Vagina (tissue), 2 donors: ENCODE measurements at regions not wholly inside any gene's neighbourhood (a gene's known extent, or its start where the extent isn't known, plus 50 kb on each side); places are given as distances from the start of the nearest gene placed in this dataset.

Source experiments
- DNase-seq, 2 donors: peaks; one replicate each; pipeline ENCODE4 v3.0.0-alpha.2; 2017; ENCODE audit errors: extremely low spot score in 2 of 2
- H3K27ac ChIP-seq: fragments of 200-600 bp; sonication (generic); one replicate; pipeline ENCODE4 v1.5.1; 2019
- H3K27me3 ChIP-seq: fragments of 200-600 bp; sonication (generic); one replicate; pipeline ENCODE4 v1.5.1; 2019
- H3K36me3 ChIP-seq, 2 donors: fragments of 200-600 bp; sonication (generic); one replicate each; pipeline ENCODE4 v1.5.1; 2017 to 2019
- H3K4me1 ChIP-seq: fragments of 200-600 bp; sonication (generic); one replicate; pipeline ENCODE4 v1.5.1; 2019
- H3K4me3 ChIP-seq, 2 donors: fragments of 200-600 bp; sonication (generic); 1 replicate in 1 of 2; 2 replicates in 1 of 2; pipeline ENCODE4 v1.5.1; 2016 to 2019
- H3K9me3 ChIP-seq: fragments of 200-600 bp; sonication (generic); one replicate; pipeline ENCODE4 v1.5.1; 2019
- POLR2A ChIP-seq, 2 donors: fragments of 450-650 bp; IDR thresholded peaks; one replicate each; pipeline ENCODE4 v1.6.1; 2017; ENCODE audit warnings: antibody characterized with exemption in 2 of 2, mild to moderate bottlenecking in 2 of 2, moderate library complexity in 2 of 2
- POLR2AphosphoS5 ChIP-seq, 2 donors: sonication (generic); formaldehyde crosslinking; IDR thresholded peaks; one replicate each; pipeline ENCODE4 v1.9.0; 2017; ENCODE audit warnings: antibody characterized with exemption in 2 of 2, mild to moderate bottlenecking in 2 of 2, low read depth in 1 of 2; ENCODE audit not compliant: insufficient read depth in 1 of 2
- intact Hi-C: fragments of 100-400 bp; cut with DNase I; formaldehyde crosslinking; loops from one replicate; pipeline ENCODE4 v1.15.1; 2023
- TF ChIP-seq, protein P1 (sequence below), 3 experiments: fragments of 450-650 bp in 2 of 3; fragments of 200-600 bp in 1 of 3; sonication (generic) in 1 of 3; IDR thresholded peaks; one replicate each; pipeline ENCODE4 v1.5.1; 2017 to 2019; ENCODE audit warnings: antibody characterized with exemption in 3 of 3, mild to moderate bottlenecking in 2 of 3, moderate library complexity in 2 of 3

DNA sequence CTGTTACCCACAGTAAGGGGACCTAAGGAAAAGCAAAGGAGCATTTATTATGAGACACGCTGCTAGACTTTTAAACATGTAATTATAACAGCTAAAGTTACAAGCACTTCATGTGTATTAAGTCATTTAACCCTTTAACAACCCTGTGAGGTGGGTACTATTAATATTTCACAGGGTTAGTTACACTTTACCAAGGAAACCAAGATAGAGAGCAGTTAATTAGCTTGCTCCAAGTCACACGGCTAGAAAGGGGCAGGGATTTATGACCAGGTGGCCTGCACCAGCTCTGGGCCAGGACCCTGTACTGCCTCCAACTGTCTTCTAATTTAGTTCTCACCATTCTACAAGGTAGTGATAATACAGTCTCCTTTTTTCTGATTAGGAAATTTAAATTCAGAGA, 74.9 kb downstream of the RPL27A start:
- peak overlapping the region; percentile 38 for H3K27ac ChIP-seq
- TF ChIP-seq POLR2A (IDR thresholded peaks at IDR 0.05), result no peak
- TF ChIP-seq, protein P1, sequence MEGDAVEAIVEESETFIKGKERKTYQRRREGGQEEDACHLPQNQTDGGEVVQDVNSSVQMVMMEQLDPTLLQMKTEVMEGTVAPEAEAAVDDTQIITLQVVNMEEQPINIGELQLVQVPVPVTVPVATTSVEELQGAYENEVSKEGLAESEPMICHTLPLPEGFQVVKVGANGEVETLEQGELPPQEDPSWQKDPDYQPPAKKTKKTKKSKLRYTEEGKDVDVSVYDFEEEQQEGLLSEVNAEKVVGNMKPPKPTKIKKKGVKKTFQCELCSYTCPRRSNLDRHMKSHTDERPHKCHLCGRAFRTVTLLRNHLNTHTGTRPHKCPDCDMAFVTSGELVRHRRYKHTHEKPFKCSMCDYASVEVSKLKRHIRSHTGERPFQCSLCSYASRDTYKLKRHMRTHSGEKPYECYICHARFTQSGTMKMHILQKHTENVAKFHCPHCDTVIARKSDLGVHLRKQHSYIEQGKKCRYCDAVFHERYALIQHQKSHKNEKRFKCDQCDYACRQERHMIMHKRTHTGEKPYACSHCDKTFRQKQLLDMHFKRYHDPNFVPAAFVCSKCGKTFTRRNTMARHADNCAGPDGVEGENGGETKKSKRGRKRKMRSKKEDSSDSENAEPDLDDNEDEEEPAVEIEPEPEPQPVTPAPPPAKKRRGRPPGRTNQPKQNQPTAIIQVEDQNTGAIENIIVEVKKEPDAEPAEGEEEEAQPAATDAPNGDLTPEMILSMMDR (IDR thresholded peaks at IDR 0.05), result no peak
- TF ChIP-seq POLR2AphosphoS5 (IDR thresholded peaks at IDR 0.05; ENCODE audit: insufficient read depth in 1 of 2, low read depth in 1 of 2), result no peak
- H3K4me3 ChIP-seq, result no peak overlapping the region
- no peaks in the 10 kb centered on the region for H3K36me3 ChIP-seq
- peaks cover 56% of the 10 kb centered on the region for H3K4me1 ChIP-seq
- intact Hi-C loops, result no loop called here
- H3K27me3 ChIP-seq, result no peaks in the 10 kb centered on the region
- DNase-seq, result no peak
- H3K9me3 ChIP-seq, result no peaks in the 10 kb centered on the region

DNA sequence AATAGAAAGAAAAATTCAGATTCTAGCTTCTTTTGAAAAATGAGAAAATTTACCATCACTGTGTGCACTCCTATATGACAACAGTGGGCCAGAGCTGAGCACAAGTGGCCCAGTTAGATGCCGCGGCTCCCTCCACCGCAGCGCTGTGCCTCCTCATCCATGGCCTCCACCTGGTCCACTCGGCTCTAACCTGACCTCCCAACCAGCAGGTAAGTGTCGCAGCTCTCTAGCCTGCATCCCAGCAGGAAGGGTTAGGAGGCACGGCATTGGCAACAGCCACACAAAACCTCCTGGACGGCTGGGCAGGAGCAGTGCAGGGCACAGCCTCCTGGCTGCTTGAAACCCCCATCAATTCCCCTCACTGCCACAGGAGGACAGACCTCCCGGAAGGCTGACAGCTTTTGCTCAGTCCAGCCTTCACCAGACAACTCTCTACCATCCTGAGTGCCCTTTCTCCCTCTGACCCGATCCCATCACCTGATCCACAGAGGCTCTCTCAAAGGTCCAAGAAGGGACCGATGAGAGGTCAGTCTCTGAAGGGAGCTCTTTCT, 76.1 kb downstream of the RPL27A start:
- no peak for DNase-seq
- TF ChIP-seq POLR2A (IDR thresholded peaks at IDR 0.05) (no peak), POLR2AphosphoS5 (IDR thresholded peaks at IDR 0.05; ENCODE audit: insufficient read depth in 1 of 2, low read depth in 1 of 2) (no peak)
- TF ChIP-seq, protein P1 (IDR thresholded peaks at IDR 0.05), result no peak
- peak overlapping the region; percentile 42 for H3K27ac ChIP-seq
- H3K4me1 ChIP-seq, result peaks cover 57% of the 10 kb centered on the region
- no peaks in the 10 kb centered on the region for H3K36me3 ChIP-seq
- H3K4me3 ChIP-seq, result no peak overlapping the region
- H3K27me3 ChIP-seq, result no peaks in the 10 kb centered on the region
- no peaks in the 10 kb centered on the region for H3K9me3 ChIP-seq
- intact Hi-C loops, result no loop called here

DNA sequence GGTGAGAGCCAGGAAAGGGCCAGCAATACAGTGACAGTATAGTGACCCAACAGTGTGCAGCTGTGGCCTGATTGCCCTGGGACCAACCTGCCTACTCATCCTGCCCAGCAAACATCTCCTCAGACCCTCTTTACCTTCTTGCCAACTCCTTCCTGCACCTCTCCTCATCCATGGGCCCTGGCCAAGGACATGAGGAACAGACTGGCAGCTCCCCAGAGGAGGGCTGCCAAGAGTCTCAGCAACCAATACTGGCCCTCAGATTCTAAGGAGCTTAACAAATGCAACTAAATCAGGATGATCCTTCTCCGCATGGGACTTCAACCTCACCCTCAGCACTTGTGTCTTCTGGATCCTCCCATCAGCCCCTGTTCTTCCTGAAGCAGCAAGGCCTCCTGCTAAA, 77.0 kb downstream of the RPL27A start:
- DNase-seq, result no peak
- H3K4me1 ChIP-seq, result peaks cover 57% of the 10 kb centered on the region

DNA sequence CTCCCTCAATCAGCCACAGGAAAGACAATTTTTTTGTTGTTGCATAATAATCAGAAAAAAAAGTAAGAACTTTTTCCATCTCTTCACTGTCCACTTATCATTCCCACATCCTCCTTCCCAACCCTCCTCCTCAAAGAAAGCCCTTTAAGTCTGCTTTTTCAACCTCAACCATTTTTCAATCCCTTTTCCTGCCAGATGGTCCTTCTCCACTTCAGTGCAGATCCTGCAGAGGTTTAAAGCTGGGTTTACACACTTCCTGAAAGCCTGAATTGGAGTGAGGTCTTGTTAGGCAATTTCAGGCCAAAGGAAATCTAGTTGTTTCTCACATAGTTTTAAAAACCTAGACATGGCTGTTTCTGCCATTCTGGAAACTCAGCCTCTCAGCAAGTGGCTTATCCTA, 78.3 kb downstream of the RPL27A start:
- intact Hi-C loops, result loop anchor here (5.0 kb wide), 1 partner anchor 44 kb away; no protein-coding TSS in a partner anchor

More for the DNA sequence above, 77.0 kb downstream of the RPL27A start:
- H3K4me3 ChIP-seq, result no peak overlapping the region
- peak overlapping the region; percentile 42 for H3K27ac ChIP-seq
- no peaks in the 10 kb centered on the region for H3K36me3 ChIP-seq
- TF ChIP-seq POLR2AphosphoS5 (IDR thresholded peaks at IDR 0.05; ENCODE audit: insufficient read depth in 1 of 2, low read depth in 1 of 2), result no peak
- TF ChIP-seq POLR2A (IDR thresholded peaks at IDR 0.05), result no peak
- TF ChIP-seq, protein P1 (IDR thresholded peaks at IDR 0.05), result no peak
- intact Hi-C loops, result loop anchor here (5.0 kb wide), 1 partner anchor 42 kb away; no protein-coding TSS in a partner anchor
- H3K27me3 ChIP-seq, result no peaks in the 10 kb centered on the region
- no peaks in the 10 kb centered on the region for H3K9me3 ChIP-seq

More for the DNA sequence above, 78.3 kb downstream of the RPL27A start:
- Histone ChIP-seq H3K9me3 (no peaks in the 10 kb centered on the region), H3K36me3 (no peaks in the 10 kb centered on the region), H3K4me1 (peaks cover 66% of the 10 kb centered on the region), H3K4me3 (no peak overlapping the region), H3K27me3 (no peaks in the 10 kb centered on the region), H3K27ac (peak overlapping the region; percentile 42)
- TF ChIP-seq POLR2AphosphoS5 (IDR thresholded peaks at IDR 0.05; ENCODE audit: insufficient read depth in 1 of 2, low read depth in 1 of 2), result no peak
- TF ChIP-seq POLR2A (IDR thresholded peaks at IDR 0.05), result no peak
- TF ChIP-seq, protein P1 (IDR thresholded peaks at IDR 0.05), result no peak
- no peak for DNase-seq
